K562 (cell line): ENCODE measurements at regions not wholly inside any gene's neighbourhood (a gene's known extent, or its start where the extent isn't known, plus 50 kb on each side); places are given as distances from the start of the nearest gene placed in this dataset.

Source experiments
- ATAC-seq: fragments of 200-7000 bp; cut with Tn5 transposase; 3 replicates; pipeline ENCODE4 v1.9.1; 2020; ENCODE audit warnings: moderate library complexity
- BruUV-seq: library from RNA; stranded (reverse); fragments of 400-500 nt; replicated peaks from 2 replicates; lab custom pipeline; 2021; lab: Mats Ljungman, UMichigan
- CTCF ChIA-PET: fragments of 300-600 bp; formaldehyde crosslinking; extraction: SDS; loops from one replicate; lab custom pipeline; 2021; ENCODE audit warnings: low intra/inter-chr PET ratio; lab: Yijun Ruan, JAX
- POLR2A ChIA-PET: fragments of 300-600, 350-650 bp; sonication (Branson Sonifier 250); formaldehyde crosslinking; extraction: SDS; loops from one replicate; lab custom pipeline; 2021; ENCODE audit warnings: antibody characterized with exemption, inconsistent platforms; lab: Yijun Ruan, JAX
- DNase-seq, 4 experiments: peaks; one replicate each; pipeline versions ENCODE4 v3.0.0 to v3.0.0-alpha.2; 2011 to 2018; ENCODE audit warnings: low spot score in 3 of 4, mixed read lengths in 3 of 4; ENCODE audit errors: extremely low read depth in 1 of 4
- FAIRE-seq: peaks from 2 replicates; lab custom pipeline; 2011; peaks lifted over from hg19 to GRCh38; lab: Jason Lieb, UNC
- H2AFZ ChIP-seq: 2 replicates; pipeline ENCODE4 v1.6.0; 2011; ENCODE audit warnings: low read depth, low read length, control low read depth, inconsistent platforms
- H3K27ac ChIP-seq: fragments of 200-600 bp; 3 replicates; pipeline ENCODE4 v1.8.0; 2011; ENCODE audit warnings: low read depth, mild to moderate bottlenecking, control low read depth, inconsistent platforms, low read length, moderate library complexity, mixed read lengths; ENCODE audit errors: extremely low read depth
- H3K27me3 ChIP-seq, 2 experiments: fragments of 300-600 bp in 1 of 2; 2 replicates in 1 of 2; 3 replicates in 1 of 2; pipeline versions ENCODE4 v1.6.0 to v1.8.0; 2011; ENCODE audit warnings: inconsistent platforms in 2 of 2, low read length in 2 of 2, mild to moderate bottlenecking in 1 of 2, mixed read lengths in 1 of 2, moderate library complexity in 1 of 2; ENCODE audit not compliant: control insufficient read depth in 2 of 2, insufficient read depth in 2 of 2
- H3K36me3 ChIP-seq: fragments of 300-600 bp; 3 replicates; pipeline ENCODE4 v1.8.0; 2011; ENCODE audit warnings: mild to moderate bottlenecking, low read length, inconsistent platforms; ENCODE audit not compliant: control insufficient read depth, insufficient read depth
- H3K4me1 ChIP-seq, 2 experiments: fragments of 200-600 bp in 1 of 2; replicated peaks in 1 of 2; 2 replicates in 1 of 2; 3 replicates in 1 of 2; pipeline versions ENCODE4 v1.5.1 to v1.8.0; 2011; ENCODE audit warnings: inconsistent platforms in 2 of 2, low read length in 2 of 2, mild to moderate bottlenecking in 1 of 2, mixed read lengths in 1 of 2, moderate library complexity in 1 of 2; ENCODE audit not compliant: control insufficient read depth in 2 of 2, insufficient read depth in 2 of 2
- H3K4me2 ChIP-seq: 2 replicates; pipeline ENCODE4 v1.6.1; 2011; ENCODE audit warnings: low read length, control low read depth, inconsistent platforms, mixed read lengths; ENCODE audit not compliant: insufficient read depth
- H3K4me3 ChIP-seq: fragments of 200-600 bp; sonication (generic), shearing (Covaris generic); 2 replicates; pipeline ENCODE4 v1.5.1; 2016; ENCODE audit warnings: control low read depth, inconsistent platforms
- H3K79me2 ChIP-seq: fragments of 200-600 bp; 3 replicates; pipeline ENCODE4 v1.8.0; 2011; ENCODE audit warnings: low read length, inconsistent platforms; ENCODE audit not compliant: control insufficient read depth, insufficient read depth
- H3K9ac ChIP-seq, 2 experiments: 2 replicates each; pipeline versions ENCODE4 v1.6.0 to v1.6.1; 2011; ENCODE audit warnings: low read depth in 2 of 2, low read length in 2 of 2, control low read depth in 1 of 2, inconsistent platforms in 1 of 2, mild to moderate bottlenecking in 1 of 2, mixed read lengths in 1 of 2; ENCODE audit not compliant: insufficient read depth in 1 of 2
- H3K9me1 ChIP-seq: one replicate; pipeline ENCODE4 v1.6.0; 2011; ENCODE audit warnings: inconsistent platforms, mild to moderate bottlenecking, low read length, moderate library complexity; ENCODE audit not compliant: control insufficient read depth, insufficient read depth
- H3K9me3 ChIP-seq: replicated peaks from 2 replicates; pipeline ENCODE4 v1.5.1; 2011; ENCODE audit warnings: low read depth, low read length, inconsistent platforms; ENCODE audit not compliant: control insufficient read depth, insufficient read depth
- H4K20me1 ChIP-seq: replicated peaks from 2 replicates; pipeline ENCODE4 v1.6.1; 2011; ENCODE audit warnings: low read length, inconsistent platforms, mixed read lengths; ENCODE audit not compliant: control insufficient read depth, insufficient read depth
- ATF1 ChIP-seq, 2 experiments: fragments of 450-650 bp in 1 of 2; IDR thresholded peaks; 2 replicates each; pipeline ENCODE4 v1.6.1; 2016; ENCODE audit warnings: missing compliant biosample characterization in 1 of 2, missing genetic modification characterization in 1 of 2
- MAFG ChIP-seq: fragments of 450-650 bp; conservative IDR thresholded peaks from 2 replicates; pipeline ENCODE4 v1.6.1; 2016; ENCODE audit warnings: missing genetic modification characterization, missing compliant biosample characterization
- MYBL2 ChIP-seq, 2 experiments: fragments of 450-650 bp in 1 of 2; sonication (generic) in 1 of 2; formaldehyde crosslinking in 1 of 2; IDR thresholded peaks; 2 replicates each; pipeline versions ENCODE4 v1.6.1 to v1.8.1; 2017 to 2022; ENCODE audit warnings: borderline replicate concordance in 1 of 2, inconsistent platforms in 1 of 2, low read depth in 1 of 2, mild to moderate bottlenecking in 1 of 2, missing genetic modification reagents in 1 of 2, moderate library complexity in 1 of 2
- SOX6 ChIP-seq: fragments of 450-650 bp; IDR thresholded peaks from 2 replicates; pipeline ENCODE4 v1.6.1; 2014; ENCODE audit warnings: mild to moderate bottlenecking
- ZEB2 ChIP-seq: fragments of 450-650 bp; IDR thresholded peaks from 2 replicates; pipeline ENCODE4 v1.6.1; 2016
- WGBS: fragments of 100-300 bp; shearing (Covaris generic); methylation state at CpG from one replicate; pipeline ENCODE4 v1.1.6; 2016; ENCODE audit warnings: low coverage, mixed read lengths; ENCODE audit not compliant: insufficient coverage; ENCODE audit errors: missing lambda C conversion rate; 5-methylcytosine and 5-hydroxymethylcytosine counted together
- in situ Hi-C: fragments of 300-500 bp; cut with MboI; formaldehyde crosslinking; loops from 4 replicates; pipeline ENCODE4 v1.15.0; 2018; ENCODE audit warnings: inconsistent platforms, mixed read lengths
- intact Hi-C: fragments of 100-400 bp; cut with micrococcal nuclease; formaldehyde crosslinking; loops from 2 replicates; pipeline ENCODE4 v1.14.2; 2022
- TF ChIP-seq, protein P1 (sequence below): fragments of 450-650 bp; IDR thresholded peaks from 2 replicates; pipeline ENCODE4 v1.6.1; 2017; ENCODE audit warnings: antibody characterized with exemption
- TF ChIP-seq, protein P2 (sequence below): fragments of 250-450 bp; sonication (Bioruptor Pico); IDR thresholded peaks from 2 replicates; pipeline ENCODE4 v1.8.0; 2021; ENCODE audit warnings: mild to moderate bottlenecking, moderate library complexity

DNA sequence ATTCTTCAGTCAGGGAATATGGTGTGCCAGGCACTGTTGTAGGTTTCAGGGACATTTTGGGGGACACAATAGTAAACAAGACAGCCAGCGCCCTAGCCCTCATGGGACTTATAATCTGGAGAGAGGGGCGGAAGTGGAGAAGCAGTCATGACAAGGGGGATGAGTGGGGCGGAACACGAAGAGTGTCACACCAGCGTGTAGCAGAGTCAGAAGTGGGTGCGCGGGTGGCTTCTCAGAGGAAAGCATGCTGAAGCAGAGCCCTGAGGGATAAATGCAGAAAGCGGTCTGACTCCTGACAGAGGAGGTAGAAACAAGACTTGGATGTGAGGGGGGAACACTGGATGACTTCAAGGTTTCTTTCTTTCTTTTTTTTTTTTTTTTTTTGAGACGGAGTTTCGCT, 160.3 kb upstream of the LYZL2 start (continued):
- TF ChIP-seq ZEB2: no peak
- TF ChIP-seq SOX6: no peak
- TF ChIP-seq ATF1 (CRISPR knock-in tag; IDR thresholded peaks at IDR 0.05): no peak
- no peak for TF ChIP-seq ATF1 (tag; IDR thresholded peaks at IDR 0.05)
- TF ChIP-seq MYBL2 (IDR thresholded peaks at IDR 0.05; ENCODE audit: low read depth): no peak
- TF ChIP-seq MYBL2 (CRISPR knock-in tag; IDR thresholded peaks at IDR 0.05; ENCODE audit: borderline replicate concordance): no peak
- TF ChIP-seq, protein P1, sequence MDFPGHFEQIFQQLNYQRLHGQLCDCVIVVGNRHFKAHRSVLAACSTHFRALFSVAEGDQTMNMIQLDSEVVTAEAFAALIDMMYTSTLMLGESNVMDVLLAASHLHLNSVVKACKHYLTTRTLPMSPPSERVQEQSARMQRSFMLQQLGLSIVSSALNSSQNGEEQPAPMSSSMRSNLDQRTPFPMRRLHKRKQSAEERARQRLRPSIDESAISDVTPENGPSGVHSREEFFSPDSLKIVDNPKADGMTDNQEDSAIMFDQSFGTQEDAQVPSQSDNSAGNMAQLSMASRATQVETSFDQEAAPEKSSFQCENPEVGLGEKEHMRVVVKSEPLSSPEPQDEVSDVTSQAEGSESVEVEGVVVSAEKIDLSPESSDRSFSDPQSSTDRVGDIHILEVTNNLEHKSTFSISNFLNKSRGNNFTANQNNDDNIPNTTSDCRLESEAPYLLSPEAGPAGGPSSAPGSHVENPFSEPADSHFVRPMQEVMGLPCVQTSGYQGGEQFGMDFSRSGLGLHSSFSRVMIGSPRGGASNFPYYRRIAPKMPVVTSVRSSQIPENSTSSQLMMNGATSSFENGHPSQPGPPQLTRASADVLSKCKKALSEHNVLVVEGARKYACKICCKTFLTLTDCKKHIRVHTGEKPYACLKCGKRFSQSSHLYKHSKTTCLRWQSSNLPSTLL: no peak

DNA sequence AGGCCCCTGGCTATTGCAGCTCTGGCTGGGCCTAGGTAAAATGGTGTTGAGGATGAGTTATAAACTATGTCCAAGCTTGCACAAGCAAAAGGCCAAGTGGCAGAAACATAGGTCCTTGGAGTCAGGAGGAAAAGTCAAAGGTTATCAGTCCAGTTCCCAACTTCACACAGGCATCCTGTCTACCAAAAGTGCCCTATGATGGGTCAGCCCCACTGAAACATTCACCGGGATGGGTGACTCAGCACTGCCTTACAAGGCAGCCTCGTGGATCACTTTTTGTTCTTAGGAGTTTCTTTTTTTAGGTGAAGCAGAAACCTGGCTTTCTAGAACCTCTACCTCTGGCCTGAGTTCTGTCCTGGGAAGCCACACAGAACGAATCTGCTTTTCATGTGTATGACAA, 158.8 kb upstream of the LYZL2 start:
- no peaks in the 10 kb centered on the region for H4K20me1 ChIP-seq
- FAIRE-seq (no peak), ATAC-seq (no peak), DNase-seq (no peak)
- no TSS peak for BruUV-seq
- 0% methylated on average over 3 of the region's 3 CpGs for WGBS
- no peak overlapping the region for H3K4me3 ChIP-seq
- in situ Hi-C loops (no loop called here), intact Hi-C loops (loop anchor here (10.0 kb wide), 2 partner anchors 296 to 1016 kb away; no protein-coding TSS in a partner anchor)
- no peaks in the 10 kb centered on the region for H3K9me3 ChIP-seq
- POLR2A ChIA-PET: no interaction called here
- peaks cover 5 to 36% of the 10 kb centered on the region in 2 experiments; a peak in 3 of 5 replicates for H3K27me3 ChIP-seq
- no peaks in the 10 kb centered on the region for H3K36me3 ChIP-seq
- H3K4me2 ChIP-seq: no peak overlapping the region
- peaks cover 0 to 7% of the 10 kb centered on the region in 2 experiments; a peak in 1 of 5 replicates for H3K4me1 ChIP-seq
- no peak overlapping the region for H3K27ac ChIP-seq
- no peak overlapping the region for H2AFZ ChIP-seq
- no peaks in the 10 kb centered on the region for H3K9me1 ChIP-seq
- no peaks in the 10 kb centered on the region for H3K79me2 ChIP-seq
- CTCF ChIA-PET: no interaction called here
- no peak overlapping the region for H3K9ac ChIP-seq
- peak; percentile 46; the same call in 1 of the 2 replicates for TF ChIP-seq MAFG
- TF ChIP-seq, protein P2, sequence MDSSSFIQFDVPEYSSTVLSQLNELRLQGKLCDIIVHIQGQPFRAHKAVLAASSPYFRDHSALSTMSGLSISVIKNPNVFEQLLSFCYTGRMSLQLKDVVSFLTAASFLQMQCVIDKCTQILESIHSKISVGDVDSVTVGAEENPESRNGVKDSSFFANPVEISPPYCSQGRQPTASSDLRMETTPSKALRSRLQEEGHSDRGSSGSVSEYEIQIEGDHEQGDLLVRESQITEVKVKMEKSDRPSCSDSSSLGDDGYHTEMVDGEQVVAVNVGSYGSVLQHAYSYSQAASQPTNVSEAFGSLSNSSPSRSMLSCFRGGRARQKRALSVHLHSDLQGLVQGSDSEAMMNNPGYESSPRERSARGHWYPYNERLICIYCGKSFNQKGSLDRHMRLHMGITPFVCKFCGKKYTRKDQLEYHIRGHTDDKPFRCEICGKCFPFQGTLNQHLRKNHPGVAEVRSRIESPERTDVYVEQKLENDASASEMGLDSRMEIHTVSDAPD (CRISPR knock-in tag): no peak
